ENCODE measurements at regions not wholly inside any gene's neighbourhood (a gene's known extent, or its start where the extent isn't known, plus 50 kb on each side); places are given as distances from the start of the nearest gene placed in this dataset.

DNA sequence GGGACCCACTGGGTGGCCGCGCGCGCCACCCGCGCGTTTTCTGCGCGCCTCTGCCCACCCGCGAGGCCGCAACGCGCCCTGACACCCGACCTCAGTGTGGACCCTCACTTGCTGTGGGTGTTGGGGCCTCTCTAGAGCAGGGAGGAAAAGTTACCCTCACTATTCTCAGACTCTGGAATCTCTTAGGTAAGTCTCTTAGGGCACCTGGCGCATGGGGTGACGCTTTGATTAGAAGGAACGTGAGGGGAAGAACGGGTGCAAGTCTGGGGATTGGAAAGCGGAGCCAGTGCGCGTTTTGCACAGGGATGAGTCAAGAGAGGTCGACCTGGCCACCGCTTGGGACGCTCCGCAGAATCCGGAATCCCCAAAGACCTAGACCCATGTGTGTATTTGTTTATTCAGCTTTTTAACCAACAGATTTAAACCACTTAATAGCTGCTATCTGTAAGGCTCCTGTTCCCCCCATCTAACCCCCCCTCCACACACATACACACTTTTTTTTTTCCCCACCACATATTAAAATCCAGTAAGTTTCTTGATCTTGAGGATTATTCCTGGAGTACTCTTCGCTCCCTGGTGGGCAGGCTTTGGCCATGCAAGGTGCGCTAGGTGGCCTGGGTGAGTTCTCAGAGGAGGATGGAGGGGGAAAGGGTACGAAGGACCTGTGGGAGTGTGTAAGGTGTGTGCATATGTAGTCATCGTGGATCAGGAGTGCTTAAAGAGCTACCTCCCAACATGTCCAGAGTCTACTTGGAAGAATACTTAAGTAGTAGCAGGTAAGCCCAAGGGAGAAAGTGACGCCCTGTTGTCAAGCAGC, 169.1 kb upstream of the PPP1R3A start:
- Histone ChIP-seq H3K27me3 (replicated peaks; ENCODE audit: insufficient read depth) (peaks cover 15% of the 10 kb centered on the region), H2AFZ (no peak overlapping the region), H3K36me3 (ENCODE audit: low read depth) (no peaks in the 10 kb centered on the region), H3K9me2 (ENCODE audit: insufficient read depth) (no peaks in the 10 kb centered on the region), H3K9ac (no peak overlapping the region), H3K4me3 (peak overlapping the region; percentile 90), H3K79me2 (ENCODE audit: insufficient read depth) (no peaks in the 10 kb centered on the region), H4K20me1 (ENCODE audit: insufficient read depth) (no peaks in the 10 kb centered on the region), H3K9me3 (ENCODE audit: low read depth) (no peaks in the 10 kb centered on the region), H3K27ac (no peak overlapping the region), H3F3A (ENCODE audit: insufficient read depth) (no peaks in the 10 kb centered on the region), H3K4me1 (ENCODE audit: insufficient read depth) (no peaks in the 10 kb centered on the region; the same call in 1 of the 2 replicates), H3K4me2 (ENCODE audit: unreplicated experiment) (peak overlapping the region; percentile 21)
- in situ Hi-C loops (cut with MboI) = loop anchor here (25.0 kb wide), 1 partner anchor 574 kb away; no protein-coding TSS in a partner anchor
- WGBS, 2 experiments (ENCODE audit: low coverage in 1 of 2, low lambda C conversion rate in 2 of 2, missing lambda C conversion rate in 2 of 2) = 54 to 75% methylated on average over 17 to 25 of the region's 32 CpGs
- peak; percentile 16 for DNase-seq
- no peak for TF ChIP-seq EZH2 (IDR thresholded peaks at IDR 0.05; ENCODE audit: insufficient read depth, poor library complexity, severe bottlenecking)
- no peak for TF ChIP-seq EZH2phosphoT487 (IDR thresholded peaks at IDR 0.05; ENCODE audit: insufficient read depth, low read depth)

DNA sequence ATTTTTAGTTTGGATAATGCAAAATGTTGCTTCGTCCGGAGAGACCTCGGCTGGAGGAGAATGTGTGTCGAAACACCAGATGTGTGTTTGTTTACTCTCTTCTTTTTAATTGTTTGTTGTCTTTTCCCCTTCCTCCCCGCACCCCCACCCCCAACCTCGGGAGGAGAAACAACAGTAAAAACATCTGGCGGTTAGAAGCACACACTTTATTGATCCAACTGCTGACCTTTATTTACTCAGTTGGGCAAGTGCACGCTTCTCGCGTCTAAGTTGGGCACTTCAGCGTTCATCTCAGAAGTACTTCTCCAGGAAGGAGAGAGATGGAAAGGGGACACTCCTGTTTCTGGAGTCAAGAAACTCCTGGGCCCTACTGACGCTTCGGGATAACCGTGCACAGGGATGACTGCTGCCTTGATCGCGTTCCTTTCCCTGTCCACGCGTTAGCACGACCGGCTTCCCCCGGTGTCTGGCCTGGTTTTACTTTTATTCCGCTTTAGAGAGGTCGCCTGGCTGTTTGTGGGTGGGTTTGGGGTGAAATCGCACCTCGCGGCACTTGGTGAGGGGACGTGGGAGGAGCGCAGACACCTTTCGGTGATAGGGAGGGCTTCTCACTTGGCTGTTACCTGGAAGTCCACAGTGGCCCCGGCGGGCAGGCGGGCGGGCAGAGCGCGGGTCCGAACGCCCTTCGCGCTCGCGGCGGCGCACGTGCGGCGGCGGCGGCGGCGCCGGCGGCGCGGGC, 168.3 kb upstream of the PPP1R3A start:
- peak overlapping the region; percentile 96 for H2AFZ ChIP-seq
- in situ Hi-C loops (cut with MboI) = loop anchor here (25.0 kb wide), 1 partner anchor 575 kb away; no protein-coding TSS in a partner anchor
- TF ChIP-seq EZH2 (IDR thresholded peaks at IDR 0.05; ENCODE audit: insufficient read depth, poor library complexity, severe bottlenecking) (no peak), EZH2phosphoT487 (IDR thresholded peaks at IDR 0.05; ENCODE audit: insufficient read depth, low read depth) (no peak)
- no peaks in the 10 kb centered on the region for H4K20me1 ChIP-seq (ENCODE audit: insufficient read depth)
- H3K36me3 ChIP-seq (ENCODE audit: low read depth) = no peaks in the 10 kb centered on the region
- no peaks in the 10 kb centered on the region; the same call in 1 of the 2 replicates for H3K4me1 ChIP-seq (ENCODE audit: insufficient read depth)
- WGBS, 2 experiments (ENCODE audit: low coverage in 1 of 2, low lambda C conversion rate in 2 of 2, missing lambda C conversion rate in 2 of 2) = 2% methylated on average over 41 to 47 of the region's 54 CpGs
- H3K9ac ChIP-seq = peak overlapping the region; percentile 71
- H3K79me2 ChIP-seq (ENCODE audit: insufficient read depth) = no peaks in the 10 kb centered on the region
- H3K4me2 ChIP-seq (ENCODE audit: unreplicated experiment) = peak overlapping the region; percentile 87
- no peak overlapping the region for H3K27ac ChIP-seq
- H3F3A ChIP-seq (ENCODE audit: insufficient read depth) = no peaks in the 10 kb centered on the region
- no peaks in the 10 kb centered on the region for H3K9me3 ChIP-seq (ENCODE audit: low read depth)
- H3K27me3 ChIP-seq (replicated peaks; ENCODE audit: insufficient read depth) = peaks cover 23% of the 10 kb centered on the region
- DNase-seq = peak; percentile 64
- H3K4me3 ChIP-seq = peak overlapping the region; percentile 90
- no peaks in the 10 kb centered on the region for H3K9me2 ChIP-seq (ENCODE audit: insufficient read depth)

DNA sequence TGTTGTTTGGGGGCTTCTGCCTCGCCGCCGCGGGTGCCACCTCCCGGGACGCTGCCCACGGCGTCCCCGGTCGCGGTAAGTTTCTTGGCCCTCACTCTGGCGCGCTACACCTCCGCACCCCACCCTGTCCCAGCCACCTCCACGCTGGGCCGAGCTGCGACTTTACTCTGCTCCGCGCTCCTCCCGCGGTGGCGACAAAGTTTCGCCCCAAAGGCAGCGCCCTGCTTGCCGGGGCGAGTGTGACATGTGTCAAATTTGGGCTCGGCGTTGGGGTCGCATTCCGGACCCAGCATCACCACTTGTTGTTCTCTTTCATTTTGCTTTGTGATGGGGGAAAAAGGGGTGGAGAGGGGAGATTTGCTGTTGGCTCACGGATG, 167.7 kb upstream of the PPP1R3A start:
- no peaks in the 10 kb centered on the region for H3K79me2 ChIP-seq (ENCODE audit: insufficient read depth)
- peak overlapping the region; percentile 96 for H2AFZ ChIP-seq
- no peaks in the 10 kb centered on the region for H3K36me3 ChIP-seq (ENCODE audit: low read depth)
- in situ Hi-C loops (cut with MboI) = loop anchor here (25.0 kb wide), 1 partner anchor 576 kb away; no protein-coding TSS in a partner anchor
- no peaks in the 10 kb centered on the region for H3F3A ChIP-seq (ENCODE audit: insufficient read depth)
- H3K9ac ChIP-seq = peak overlapping the region; percentile 71
- 1 to 3% methylated on average over 25 to 31 of the region's 31 CpGs for WGBS, 2 experiments (ENCODE audit: low coverage in 1 of 2, low lambda C conversion rate in 2 of 2, missing lambda C conversion rate in 2 of 2)
- no peaks in the 10 kb centered on the region for H3K9me3 ChIP-seq (ENCODE audit: low read depth)
- peak overlapping the region; percentile 90 for H3K4me3 ChIP-seq
- H3K27ac ChIP-seq = no peak overlapping the region
- H3K9me2 ChIP-seq (ENCODE audit: insufficient read depth) = no peaks in the 10 kb centered on the region
- no peaks in the 10 kb centered on the region; the same call in 1 of the 2 replicates for H3K4me1 ChIP-seq (ENCODE audit: insufficient read depth)
- H4K20me1 ChIP-seq (ENCODE audit: insufficient read depth) = no peaks in the 10 kb centered on the region
- H3K4me2 ChIP-seq (ENCODE audit: unreplicated experiment) = peak overlapping the region; percentile 87
- DNase-seq = peak; percentile 47
- no peak for TF ChIP-seq EZH2phosphoT487 (IDR thresholded peaks at IDR 0.05; ENCODE audit: insufficient read depth, low read depth)
- no peak for TF ChIP-seq EZH2 (IDR thresholded peaks at IDR 0.05; ENCODE audit: insufficient read depth, poor library complexity, severe bottlenecking)
- peaks cover 27% of the 10 kb centered on the region for H3K27me3 ChIP-seq (replicated peaks; ENCODE audit: insufficient read depth)
